Keratinocyte (primary cell): ENCODE measurements at regions not wholly inside any gene's neighbourhood (a gene's known extent, or its start where the extent isn't known, plus 50 kb on each side); places are given as distances from the start of the nearest gene placed in this dataset.

Source experiments
- DNase-seq: peaks from one replicate; pipeline ENCODE4 v3.0.0-alpha.2; 2011; ENCODE audit warnings: low read depth, missing footprints, low spot score
- FAIRE-seq: peaks from 2 replicates; lab custom pipeline; 2011; peaks lifted over from hg19 to GRCh38; lab: Jason Lieb, UNC
- H2AFZ ChIP-seq: 2 replicates; pipeline ENCODE4 v1.6.0; 2012; ENCODE audit warnings: low read length, control low read depth, inconsistent platforms; ENCODE audit not compliant: control insufficient read depth
- H3K27ac ChIP-seq: 2 replicates; pipeline ENCODE4 v1.5.1; 2011; ENCODE audit warnings: low read length; ENCODE audit not compliant: control insufficient read depth, insufficient read depth
- H3K27me3 ChIP-seq: 3 replicates; pipeline ENCODE4 v1.6.0; 2011; ENCODE audit warnings: low read length; ENCODE audit not compliant: control insufficient read depth, insufficient read depth; ENCODE audit errors: extremely low read depth
- H3K36me3 ChIP-seq, 2 experiments: 2 replicates in 1 of 2; 3 replicates in 1 of 2; pipeline ENCODE4 v1.5.1; 2011; ENCODE audit warnings: low read length in 2 of 2, mild to moderate bottlenecking in 1 of 2; ENCODE audit not compliant: control insufficient read depth in 2 of 2, insufficient read depth in 2 of 2; ENCODE audit errors: extremely low read depth in 1 of 2
- H3K4me1 ChIP-seq: 3 replicates; pipeline ENCODE4 v1.5.1; 2011; ENCODE audit warnings: low read length; ENCODE audit not compliant: control insufficient read depth, insufficient read depth; ENCODE audit errors: extremely low read depth
- H3K4me2 ChIP-seq: 3 replicates; pipeline ENCODE4 v1.6.0; 2011; ENCODE audit warnings: low read depth, low read length; ENCODE audit not compliant: control insufficient read depth, insufficient read depth; ENCODE audit errors: extremely low read depth
- H3K4me3 ChIP-seq, 3 experiments: fragments of 200-600 bp in 1 of 3; sonication (generic) in 1 of 3; 2 replicates in 2 of 3; 3 replicates in 1 of 3; pipeline ENCODE4 v1.5.1; 2011 to 2016; ENCODE audit warnings: low read length in 3 of 3, mild to moderate bottlenecking in 3 of 3, control low read depth in 2 of 3, inconsistent platforms in 1 of 3, low read depth in 1 of 3, mixed read lengths in 1 of 3, mixed run types in 1 of 3, moderate library complexity in 1 of 3; ENCODE audit not compliant: control insufficient read depth in 2 of 3, insufficient read depth in 2 of 3; ENCODE audit errors: extremely low read depth in 1 of 3
- H3K79me2 ChIP-seq: 2 replicates; pipeline ENCODE4 v1.6.0; 2012; ENCODE audit warnings: low read length; ENCODE audit not compliant: control insufficient read depth, insufficient read depth
- H3K9ac ChIP-seq: 3 replicates; pipeline ENCODE4 v1.6.0; 2011; ENCODE audit warnings: low read length; ENCODE audit not compliant: control insufficient read depth, insufficient read depth; ENCODE audit errors: extremely low read depth
- H3K9me1 ChIP-seq: 3 replicates; pipeline ENCODE4 v1.6.0; 2011; ENCODE audit warnings: low read length; ENCODE audit not compliant: control insufficient read depth, insufficient read depth; ENCODE audit errors: extremely low read depth
- H3K9me3 ChIP-seq: 2 replicates; pipeline ENCODE4 v1.5.1; 2012; ENCODE audit warnings: low read depth, low read length; ENCODE audit not compliant: control insufficient read depth
- H4K20me1 ChIP-seq: 3 replicates; pipeline ENCODE4 v1.6.0; 2011; ENCODE audit warnings: low read length; ENCODE audit not compliant: control insufficient read depth, insufficient read depth; ENCODE audit errors: extremely low read depth
- CTCF ChIP-seq, 3 experiments: IDR thresholded peaks in 1 of 3; conservative IDR thresholded peaks in 1 of 3; optimal IDR thresholded peaks in 1 of 3; 2 replicates in 2 of 3; 3 replicates in 1 of 3; pipeline versions ENCODE3 to v1.5.1; 2011; ENCODE audit warnings: low read length in 3 of 3, mild to moderate bottlenecking in 3 of 3, moderate library complexity in 2 of 3, control low read depth in 1 of 3, inconsistent platforms in 1 of 3; ENCODE audit not compliant: insufficient read depth in 2 of 3; ENCODE audit errors: extremely low read depth in 1 of 3
- EZH2 ChIP-seq: IDR thresholded peaks from one replicate; pipeline ENCODE4 v1.6.1; 2012; ENCODE audit warnings: inconsistent platforms, mild to moderate bottlenecking, low read length, moderate library complexity
- dilution Hi-C: fragments of 300-500 bp; cut with MboI; formaldehyde crosslinking; loops from one replicate; pipeline ENCODE4 v1.7.0; 2020; ENCODE audit warnings: low sequenced_read_pairs; ENCODE audit not compliant: extremely low pct_ligation_motif_present

DNA sequence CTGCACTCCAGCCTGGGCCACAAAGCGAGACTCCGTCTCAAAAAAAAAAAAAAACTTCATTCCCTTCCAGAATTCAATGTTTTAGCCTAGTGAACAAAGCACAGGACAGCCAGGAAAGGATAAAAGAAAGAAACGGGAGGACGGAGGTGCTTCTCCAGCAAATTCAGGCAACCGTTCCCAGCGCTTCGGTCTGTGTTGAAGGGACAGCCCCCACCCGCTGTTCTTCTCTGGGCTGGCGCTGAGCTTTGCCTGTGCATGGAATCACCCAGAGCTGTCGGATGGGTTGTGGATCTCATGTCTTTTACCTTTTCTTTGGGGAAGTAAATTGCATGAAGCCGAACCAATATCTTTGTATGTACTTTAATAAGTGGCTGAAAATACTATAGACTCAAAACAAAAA lies 248.4 kb upstream of the IRX2 start:
- no peaks in the 10 kb centered on the region for H3K27me3 ChIP-seq
- no peak overlapping the region for H3K4me3 ChIP-seq
- H3K27ac ChIP-seq, result no peak overlapping the region
- no peaks in the 10 kb centered on the region for H3K4me1 ChIP-seq
- TF ChIP-seq EZH2, result no peak
- no peak for TF ChIP-seq CTCF (optimal IDR thresholded peaks at IDR 0.05 in 1 of 3, IDR thresholded peaks at IDR 0.05 in 1 of 3, conservative IDR thresholded peaks at IDR 0.05 in 1 of 3; ENCODE audit: extremely low read depth in 1 of 3, insufficient read depth in 2 of 3, low read length in 3 of 3)
- no peaks in the 10 kb centered on the region for H3K9me1 ChIP-seq
- dilution Hi-C loops, result no loop called here
- H3K4me2 ChIP-seq, result no peak overlapping the region
- no peaks in the 10 kb centered on the region for H3K79me2 ChIP-seq
- H3K9me3 ChIP-seq, result peaks cover 4% of the 10 kb centered on the region
- H2AFZ ChIP-seq, result no peak overlapping the region
- FAIRE-seq, result no peak
- H3K9ac ChIP-seq, result no peak overlapping the region
- DNase-seq, result no peak
- H3K36me3 ChIP-seq, result no peaks in the 10 kb centered on the region
- H4K20me1 ChIP-seq, result no peaks in the 10 kb centered on the region

- FAIRE-seq, result no peak
These were observed 246.6 kb upstream of the IRX2 start for GRCh38 chr5:2998106-2998505.

More at GRCh38 chr5:2998106-2998505, 246.6 kb upstream of the IRX2 start:
- no peak overlapping the region for H3K9ac ChIP-seq
- no peaks in the 10 kb centered on the region for H3K9me1 ChIP-seq
- dilution Hi-C loops, result no loop called here
- H3K27ac ChIP-seq, result no peak overlapping the region
- no peaks in the 10 kb centered on the region for H3K79me2 ChIP-seq
- DNase-seq, result no peak
- no peak overlapping the region for H3K4me3 ChIP-seq
- H3K4me1 ChIP-seq, result no peaks in the 10 kb centered on the region
- no peaks in the 10 kb centered on the region for H4K20me1 ChIP-seq
- H3K9me3 ChIP-seq, result peaks cover 4% of the 10 kb centered on the region
- no peak overlapping the region for H3K4me2 ChIP-seq
- H2AFZ ChIP-seq, result no peak overlapping the region
- H3K36me3 ChIP-seq, result no peaks in the 10 kb centered on the region
- TF ChIP-seq EZH2, result no peak
- TF ChIP-seq CTCF (optimal IDR thresholded peaks at IDR 0.05 in 1 of 3, IDR thresholded peaks at IDR 0.05 in 1 of 3, conservative IDR thresholded peaks at IDR 0.05 in 1 of 3; ENCODE audit: extremely low read depth in 1 of 3, insufficient read depth in 2 of 3, low read length in 3 of 3), result no peak
- no peaks in the 10 kb centered on the region for H3K27me3 ChIP-seq
